GM19238 (cell line): ENCODE measurements at regions not wholly inside any gene's neighbourhood (a gene's known extent, or its start where the extent isn't known, plus 50 kb on each side); places are given as distances from the start of the nearest gene placed in this dataset.

Experiments used
- DNase-seq: peaks from one replicate; pipeline ENCODE4 v3.0.0; 2011; ENCODE audit warnings: low spot score; ENCODE audit not compliant: insufficient read length

- no peak for DNase-seq
These were observed 69.0 kb upstream of the NRSN1 start for GRCh38 chr6:24057030-24057429.

- peak; percentile 10 for DNase-seq
These were observed 64.8 kb upstream of the NRSN1 start for GRCh38 chr6:24060982-24061754.

GRCh38 chr6:24064106-24064505 is 61.9 kb upstream of the NRSN1 start:
- no peak for DNase-seq

GRCh38 chr6:24064832-24065231 is 61.2 kb upstream of the NRSN1 start:
- DNase-seq, result no peak

- no peak for DNase-seq
These were observed 56.5 kb upstream of the NRSN1 start for GRCh38 chr6:24069526-24069925.

GRCh38 chr6:24072038-24072746 is 53.8 kb upstream of the NRSN1 start:
- DNase-seq, result no peak

- no peak for DNase-seq
These were observed 50.0 kb upstream of the NRSN1 start for GRCh38 chr6:24076011-24076410.
